ENCODE measurements at regions not wholly inside any gene's neighbourhood (a gene's known extent, or its start where the extent isn't known, plus 50 kb on each side); places are given as distances from the start of the nearest gene placed in this dataset.
"Not testable (repeated sequence)": the region's sequence is repeated elsewhere in the genome, so short reads cannot be mapped to it uniquely, and the experiment has no call there.

- no peak for DNase-seq
Observed at GRCh38 chr14:83023369-83023768, 1489.7 kb upstream of the SEL1L start.

- no peak for DNase-seq
Observed at GRCh38 chr14:83041224-83041623, 1507.6 kb upstream of the SEL1L start.

GRCh38 chr14:83042858-83043257, 1509.2 kb upstream of the SEL1L start:
- no peak for DNase-seq

- no peak for DNase-seq
Observed at GRCh38 chr14:83044001-83044400, 1510.3 kb upstream of the SEL1L start.

GRCh38 chr14:83047059-83047830, 1513.6 kb upstream of the SEL1L start:
- no peak for DNase-seq

GRCh38 chr14:83053022-83053710, 1519.5 kb upstream of the SEL1L start:
- no peak for DNase-seq

GRCh38 chr14:83058068-83058467, 1524.4 kb upstream of the SEL1L start:
- no peak for DNase-seq

GRCh38 chr14:83071888-83072501, 1538.3 kb upstream of the SEL1L start:
- DNase-seq: no peak

- DNase-seq: no peak
Observed at GRCh38 chr14:83085136-83085535, 1551.5 kb upstream of the SEL1L start.

GRCh38 chr14:83085725-83086124, 1552.1 kb upstream of the SEL1L start:
- no peak for DNase-seq

GRCh38 chr14:83091991-83092956, 1558.6 kb upstream of the SEL1L start:
- DNase-seq: not testable (repeated sequence)

GRCh38 chr14:83096092-83096491, 1562.4 kb upstream of the SEL1L start:
- no peak for DNase-seq

- DNase-seq: no peak
Observed at GRCh38 chr14:83101846-83102245, 1568.2 kb upstream of the SEL1L start.

GRCh38 chr14:83118029-83118428, 1584.4 kb upstream of the SEL1L start:
- DNase-seq: no peak

- DNase-seq: no peak
Observed at GRCh38 chr14:83120187-83120586, 1586.5 kb upstream of the SEL1L start.

GRCh38 chr14:83126076-83126475, 1592.4 kb upstream of the SEL1L start:
- no peak for DNase-seq

- no peak for DNase-seq
Observed at GRCh38 chr14:83128783-83129182, 1595.1 kb upstream of the SEL1L start.

GRCh38 chr14:83129496-83129895, 1595.8 kb upstream of the SEL1L start:
- no peak for DNase-seq

- DNase-seq: peak; percentile 62
Observed at GRCh38 chr14:83133981-83134645, 1600.5 kb upstream of the SEL1L start.

GRCh38 chr14:83140756-83141155, 1607.1 kb upstream of the SEL1L start:
- DNase-seq: no peak

GRCh38 chr14:83147006-83147405, 1613.4 kb upstream of the SEL1L start:
- DNase-seq: no peak

- DNase-seq: no peak
Observed at GRCh38 chr14:83151571-83151970, 1617.9 kb upstream of the SEL1L start.

All from NCI-H1417 treated with DMSO at 0.1 percent for 48 hours (cell line).